Breast epithelium (tissue), 4 donors: ENCODE measurements at regions not wholly inside any gene's neighbourhood (a gene's known extent, or its start where the extent isn't known, plus 50 kb on each side); places are given as distances from the start of the nearest gene placed in this dataset.
"Not testable (repeated sequence)": the region's sequence is repeated elsewhere in the genome, so short reads cannot be mapped to it uniquely, and the experiment has no call there.

Experiments
- DNase-seq, 2 donors: peaks; one replicate each; pipeline ENCODE4 v3.0.0-alpha.2; 2019; ENCODE audit warnings: low spot score in 2 of 2
- H3K27ac ChIP-seq, 2 donors: fragments of 200-600 bp; sonication (generic) in 1 of 2; one replicate each; pipeline ENCODE4 v1.5.1; 2016 to 2019; ENCODE audit warnings: mild to moderate bottlenecking in 1 of 2
- H3K27me3 ChIP-seq, 2 donors: fragments of 200-600 bp; sonication (generic) in 1 of 2; one replicate each; pipeline versions ENCODE4 v1.5.1 to v1.6.0; 2017 to 2019; ENCODE audit warnings: control low read depth in 1 of 2, mild to moderate bottlenecking in 1 of 2
- H3K36me3 ChIP-seq: fragments of 200-600 bp; one replicate; pipeline ENCODE4 v1.5.1; 2019
- H3K4me1 ChIP-seq, 2 donors: fragments of 200-600 bp; sonication (generic); one replicate each; pipeline ENCODE4 v1.5.1; 2016 to 2019; ENCODE audit warnings: control low read depth in 1 of 2
- H3K4me3 ChIP-seq, 3 donors: fragments of 200-600 bp; sonication (generic); 1 replicate in 2 of 3; 2 replicates in 1 of 3; pipeline ENCODE4 v1.5.1; 2016 to 2019; ENCODE audit warnings: mild to moderate bottlenecking in 3 of 3, moderate library complexity in 2 of 3
- H3K9me3 ChIP-seq, 2 donors: fragments of 200-600 bp; sonication (generic) in 1 of 2; one replicate each; pipeline ENCODE4 v1.5.1; 2016 to 2019; ENCODE audit warnings: control low read depth in 1 of 2
- POLR2A ChIP-seq: fragments of 450-650 bp; IDR thresholded peaks from one replicate; pipeline ENCODE4 v1.6.1; 2016; ENCODE audit warnings: antibody characterized with exemption, mild to moderate bottlenecking, moderate library complexity
- POLR2AphosphoS5 ChIP-seq, 3 donors: sonication (generic); formaldehyde crosslinking; IDR thresholded peaks; one replicate each; pipeline ENCODE4 v1.6.1; 2017; ENCODE audit warnings: antibody characterized with exemption in 3 of 3
- intact Hi-C: fragments of 100-400 bp; cut with DNase I; formaldehyde crosslinking; loops from one replicate; pipeline ENCODE4 v1.15.1; 2023; ENCODE audit warnings: low total_unique reads
- TF ChIP-seq, protein P1 (sequence below), 3 donors: fragments of 450-650 bp; IDR thresholded peaks; one replicate each; pipeline ENCODE4 v1.5.1; 2016 to 2017; ENCODE audit warnings: antibody characterized with exemption in 3 of 3, mild to moderate bottlenecking in 3 of 3, moderate library complexity in 3 of 3

DNA sequence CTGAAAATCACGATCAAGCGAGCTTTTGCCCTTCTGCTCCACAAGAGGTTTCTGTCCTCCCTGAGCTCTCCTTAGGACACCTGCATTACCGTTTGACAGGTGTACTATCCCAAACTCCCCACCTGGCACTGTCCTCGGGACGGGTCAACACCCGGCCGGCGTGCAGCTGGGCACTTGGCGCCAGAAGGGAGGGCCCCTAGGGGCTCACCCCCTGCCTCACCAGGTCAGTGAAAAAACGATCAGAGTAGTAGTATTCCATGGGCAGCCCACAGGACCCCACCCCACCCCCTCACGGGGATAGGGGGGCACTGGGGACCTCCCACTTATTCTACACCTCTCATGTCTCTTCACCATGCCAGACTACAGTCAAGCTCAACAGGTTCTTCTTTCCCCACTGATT is 117.6 kb upstream of the ANKRD30BL start:
- no peaks in the 10 kb centered on the region for H3K27me3 ChIP-seq
- no peaks in the 10 kb centered on the region for H3K9me3 ChIP-seq
- no peak for TF ChIP-seq POLR2A
- TF ChIP-seq, protein P1, sequence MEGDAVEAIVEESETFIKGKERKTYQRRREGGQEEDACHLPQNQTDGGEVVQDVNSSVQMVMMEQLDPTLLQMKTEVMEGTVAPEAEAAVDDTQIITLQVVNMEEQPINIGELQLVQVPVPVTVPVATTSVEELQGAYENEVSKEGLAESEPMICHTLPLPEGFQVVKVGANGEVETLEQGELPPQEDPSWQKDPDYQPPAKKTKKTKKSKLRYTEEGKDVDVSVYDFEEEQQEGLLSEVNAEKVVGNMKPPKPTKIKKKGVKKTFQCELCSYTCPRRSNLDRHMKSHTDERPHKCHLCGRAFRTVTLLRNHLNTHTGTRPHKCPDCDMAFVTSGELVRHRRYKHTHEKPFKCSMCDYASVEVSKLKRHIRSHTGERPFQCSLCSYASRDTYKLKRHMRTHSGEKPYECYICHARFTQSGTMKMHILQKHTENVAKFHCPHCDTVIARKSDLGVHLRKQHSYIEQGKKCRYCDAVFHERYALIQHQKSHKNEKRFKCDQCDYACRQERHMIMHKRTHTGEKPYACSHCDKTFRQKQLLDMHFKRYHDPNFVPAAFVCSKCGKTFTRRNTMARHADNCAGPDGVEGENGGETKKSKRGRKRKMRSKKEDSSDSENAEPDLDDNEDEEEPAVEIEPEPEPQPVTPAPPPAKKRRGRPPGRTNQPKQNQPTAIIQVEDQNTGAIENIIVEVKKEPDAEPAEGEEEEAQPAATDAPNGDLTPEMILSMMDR (IDR thresholded peaks at IDR 0.05): no peak
- no peak for TF ChIP-seq POLR2AphosphoS5 (IDR thresholded peaks at IDR 0.05)
- intact Hi-C loops: no loop called here
- H3K36me3 ChIP-seq: no peaks in the 10 kb centered on the region
- H3K4me3 ChIP-seq: no peak overlapping the region
- no peaks in the 10 kb centered on the region for H3K4me1 ChIP-seq
- no peak overlapping the region for H3K27ac ChIP-seq
- DNase-seq: no peak

DNA sequence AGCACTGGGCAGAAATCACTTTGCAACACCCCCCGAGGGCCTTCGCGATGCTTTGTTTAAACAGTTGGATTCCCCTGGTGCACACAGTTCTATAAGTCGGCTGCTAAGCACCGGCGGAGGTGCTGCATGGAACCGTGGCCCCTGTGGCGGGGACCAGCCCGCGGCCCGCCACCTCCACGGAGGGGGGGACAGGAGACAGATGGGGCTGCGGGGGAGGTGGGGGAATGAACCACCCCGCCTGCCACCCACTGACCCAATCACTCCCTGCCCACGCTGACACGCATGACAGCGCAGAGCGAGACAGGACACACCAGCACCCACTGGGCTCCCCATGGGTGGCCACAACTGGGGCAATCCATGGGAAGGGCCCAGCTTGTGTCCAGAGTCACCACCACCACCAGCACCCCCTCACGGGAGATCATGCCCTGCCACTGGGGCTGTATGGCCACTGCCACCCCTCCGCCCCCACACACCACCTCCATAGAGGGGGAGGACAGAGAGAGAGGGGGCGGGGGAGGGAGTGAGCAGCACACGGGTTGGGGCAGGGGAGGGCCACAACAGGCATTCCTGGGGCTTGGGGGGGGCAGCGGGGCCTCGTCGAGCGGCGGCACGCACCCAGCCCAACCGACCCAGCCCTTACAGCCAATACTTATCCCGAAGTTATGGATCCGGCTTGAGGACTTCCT is 118.3 kb upstream of the ANKRD30BL start:
- Histone ChIP-seq H3K9me3 (no peaks in the 10 kb centered on the region), H3K27me3 (no peaks in the 10 kb centered on the region), H3K36me3 (no peaks in the 10 kb centered on the region), H3K4me1 (no peaks in the 10 kb centered on the region), H3K27ac (no peak overlapping the region), H3K4me3 (no peak overlapping the region)
- DNase-seq: no peak
- TF ChIP-seq POLR2A: no peak
- TF ChIP-seq POLR2AphosphoS5 (IDR thresholded peaks at IDR 0.05): no peak
- TF ChIP-seq, protein P1 (IDR thresholded peaks at IDR 0.05): no peak
- intact Hi-C loops: no loop called here

DNA sequence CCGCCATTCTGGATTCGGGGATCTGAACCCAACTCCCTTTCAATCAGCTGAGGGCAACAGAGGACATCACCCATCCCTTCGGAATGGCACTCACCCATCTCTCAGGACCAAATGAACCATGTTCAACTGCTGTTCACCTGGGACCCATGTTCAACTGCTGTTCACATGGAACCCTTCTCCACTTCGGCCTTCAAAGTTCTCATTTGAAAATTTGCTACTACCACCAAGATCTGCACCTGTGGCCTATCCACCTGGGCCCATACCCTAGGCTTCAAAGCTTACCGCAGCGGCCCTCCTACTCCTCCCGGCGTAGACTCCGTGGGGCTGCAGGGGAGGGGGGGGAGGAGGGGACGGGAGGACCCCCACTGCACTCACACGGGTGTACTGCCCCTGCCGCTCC is 119.2 kb upstream of the ANKRD30BL start:
- Histone ChIP-seq H3K27ac (no peak overlapping the region), H3K4me1 (no peaks in the 10 kb centered on the region), H3K36me3 (no peaks in the 10 kb centered on the region), H3K27me3 (no peaks in the 10 kb centered on the region), H3K9me3 (no peaks in the 10 kb centered on the region), H3K4me3 (no peak overlapping the region)
- no peak for DNase-seq
- no peak for TF ChIP-seq POLR2AphosphoS5 (IDR thresholded peaks at IDR 0.05)
- TF ChIP-seq, protein P1 (IDR thresholded peaks at IDR 0.05): no peak
- TF ChIP-seq POLR2A: no peak
- intact Hi-C loops: no loop called here

DNA sequence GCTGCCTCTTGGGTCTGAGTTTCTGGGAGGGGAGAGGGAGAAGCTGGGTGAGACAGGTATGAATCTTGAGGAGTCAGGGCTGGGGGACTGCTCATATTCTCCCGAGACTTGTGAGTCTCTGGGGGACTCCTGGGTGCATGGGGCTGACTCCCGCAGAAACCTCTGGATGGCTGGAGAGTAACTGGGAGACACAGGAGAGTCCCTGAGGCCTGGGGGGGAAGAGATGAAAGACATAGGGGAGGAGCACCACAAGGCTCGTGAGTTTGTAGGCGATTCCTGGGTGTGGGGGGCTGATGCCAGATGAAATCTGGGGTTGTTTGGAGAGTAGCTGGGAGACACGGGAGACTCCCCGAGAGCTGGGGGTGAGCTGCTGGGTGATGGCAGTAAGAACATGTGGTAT is 120.4 kb upstream of the ANKRD30BL start:
- H3K4me1 ChIP-seq, H3K36me3 ChIP-seq, DNase-seq, H3K4me3 ChIP-seq, H3K27me3 ChIP-seq, intact Hi-C loops, H3K9me3 ChIP-seq, H3K27ac ChIP-seq: not testable (repeated sequence)

DNA sequence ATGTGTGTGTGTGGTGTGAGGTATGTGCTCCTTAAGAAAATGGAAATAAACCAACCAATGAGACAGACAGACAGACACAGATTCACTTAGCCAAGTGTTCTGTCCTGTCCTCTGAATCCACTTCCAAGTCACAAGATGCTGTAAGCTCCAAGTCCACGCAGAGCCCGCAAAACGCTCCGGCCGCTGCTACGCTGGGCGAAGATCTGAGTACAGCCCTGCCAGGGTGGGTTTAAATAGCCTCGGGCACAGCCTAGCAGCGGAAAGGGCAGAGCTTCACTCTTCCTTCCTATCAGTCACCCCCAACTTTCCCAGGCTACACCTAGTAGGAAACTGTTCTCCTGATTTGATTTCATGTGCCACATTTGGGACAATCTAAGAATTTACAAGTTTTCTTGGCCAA is 121.2 kb upstream of the ANKRD30BL start:
- DNase-seq: no peak
- no peaks in the 10 kb centered on the region for H3K9me3 ChIP-seq
- H3K27me3 ChIP-seq: no peaks in the 10 kb centered on the region
- TF ChIP-seq POLR2A: no peak
- TF ChIP-seq POLR2AphosphoS5 (IDR thresholded peaks at IDR 0.05): no peak
- TF ChIP-seq, protein P1 (IDR thresholded peaks at IDR 0.05): no peak
- no peaks in the 10 kb centered on the region for H3K4me1 ChIP-seq
- H3K27ac ChIP-seq: no peak overlapping the region
- intact Hi-C loops: no loop called here
- no peaks in the 10 kb centered on the region for H3K36me3 ChIP-seq
- H3K4me3 ChIP-seq: no peak overlapping the region

DNA sequence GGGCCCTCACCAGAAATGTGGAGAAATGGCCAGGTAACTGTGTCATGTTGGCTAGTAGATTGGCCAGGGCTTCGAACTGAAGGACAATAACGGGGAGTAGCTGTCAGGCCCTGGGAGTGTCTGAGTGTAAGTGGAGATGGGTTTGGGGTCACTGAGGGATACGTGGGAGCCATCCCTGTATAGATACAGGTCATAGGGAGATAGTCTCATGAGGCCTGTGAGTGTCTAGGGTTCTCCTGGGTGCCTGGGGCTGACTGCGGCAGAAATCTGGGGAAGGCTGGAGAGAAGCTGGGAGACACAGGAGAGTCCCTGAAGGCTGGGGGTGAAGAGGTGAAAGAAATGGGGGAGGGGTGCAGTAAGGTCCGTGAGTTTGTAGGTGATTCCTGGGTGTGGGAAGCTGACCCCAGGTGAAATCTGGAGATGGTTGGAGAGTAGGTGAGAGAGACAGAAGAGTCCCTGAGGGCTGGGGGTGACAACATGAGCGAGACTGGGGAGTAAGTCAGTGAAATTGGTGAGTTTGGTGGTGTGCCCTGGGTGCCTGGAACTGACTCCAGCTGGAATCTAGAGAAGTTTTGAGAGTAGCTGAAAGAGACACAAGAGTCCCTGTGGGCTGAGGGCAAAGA is 124.6 kb upstream of the ANKRD30BL start:
- DNase-seq, intact Hi-C loops, H3K4me1 ChIP-seq, H3K27me3 ChIP-seq, H3K4me3 ChIP-seq, H3K36me3 ChIP-seq, H3K9me3 ChIP-seq, H3K27ac ChIP-seq: not testable (repeated sequence)

DNA sequence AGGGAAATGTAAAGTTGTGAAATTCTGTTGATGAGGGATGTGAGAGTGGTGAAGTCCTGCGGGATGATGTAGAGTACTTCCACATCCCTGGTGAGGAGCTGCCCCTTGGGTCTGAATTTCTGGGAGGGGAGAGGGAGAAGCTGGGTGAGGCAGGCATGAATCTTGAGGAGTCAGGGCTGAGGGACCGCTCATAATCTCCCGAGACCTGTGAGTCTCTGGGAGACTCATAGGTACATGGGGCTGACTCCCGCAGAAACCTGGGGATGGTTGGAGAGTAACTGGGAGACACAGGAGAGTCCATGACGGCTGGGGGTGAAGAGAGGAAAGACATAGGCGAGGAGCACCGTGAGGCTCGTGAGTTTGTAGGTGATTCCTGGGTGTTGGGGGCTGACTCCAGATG is 126.2 kb upstream of the ANKRD30BL start:
- H3K4me3 ChIP-seq, intact Hi-C loops, H3K4me1 ChIP-seq, H3K27me3 ChIP-seq, DNase-seq, H3K27ac ChIP-seq, H3K9me3 ChIP-seq, H3K36me3 ChIP-seq: not testable (repeated sequence)

DNA sequence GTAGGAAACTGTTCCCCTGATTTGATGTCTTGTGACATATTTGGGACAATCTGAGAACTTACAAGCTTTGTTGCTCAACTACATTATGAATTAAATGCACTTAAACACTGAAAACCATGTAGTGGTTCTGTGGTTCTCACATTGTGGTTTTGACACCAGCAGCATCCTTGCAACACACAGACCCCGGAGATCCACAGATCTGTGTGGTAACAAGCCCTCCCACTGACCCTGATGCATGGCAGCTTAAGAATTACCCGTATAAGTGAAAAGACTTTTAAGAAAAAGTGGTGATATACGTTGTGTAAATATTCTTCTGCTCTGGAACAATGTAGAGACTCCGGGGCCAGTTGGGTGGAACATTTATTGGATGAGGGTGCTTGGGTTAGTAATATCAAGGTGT is 127.4 kb upstream of the ANKRD30BL start:
- H3K27me3 ChIP-seq, H3K4me1 ChIP-seq, intact Hi-C loops, H3K36me3 ChIP-seq, DNase-seq, H3K27ac ChIP-seq, H3K4me3 ChIP-seq, H3K9me3 ChIP-seq: not testable (repeated sequence)

DNA sequence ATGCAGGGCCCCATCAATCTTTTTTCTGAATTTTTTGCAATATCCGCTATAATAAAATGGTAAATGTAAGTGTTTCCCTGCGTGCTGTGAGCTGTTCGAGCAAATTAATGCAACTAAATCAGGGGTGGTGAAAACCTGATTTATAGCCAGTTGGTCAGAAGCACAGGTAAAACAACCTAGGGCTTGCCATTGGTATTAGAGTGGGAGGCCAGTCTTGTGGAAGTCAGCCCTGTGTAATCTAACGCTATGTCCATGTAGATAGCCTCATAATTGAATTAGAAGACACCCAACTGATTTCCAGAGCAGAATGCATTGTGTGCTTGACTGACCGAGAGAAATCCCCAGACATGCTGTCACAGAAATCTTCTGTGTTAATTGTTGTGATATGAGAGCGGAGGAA is 126.8 kb upstream of the GPR39 start:
- intact Hi-C loops: not testable (repeated sequence)

More for the DNA sequence above, 126.8 kb upstream of the GPR39 start:
- H3K4me3 ChIP-seq, H3K9me3 ChIP-seq, H3K27ac ChIP-seq, H3K36me3 ChIP-seq, DNase-seq, H3K27me3 ChIP-seq, H3K4me1 ChIP-seq: not testable (repeated sequence)
